Glutamatergic neuron (in vitro differentiated cells): ENCODE measurements at regions not wholly inside any gene's neighbourhood (a gene's known extent, or its start where the extent isn't known, plus 50 kb on each side); places are given as distances from the start of the nearest gene placed in this dataset.

Source experiments
- DNase-seq: peaks from one replicate; pipeline ENCODE4 v3.0.0; 2022
- H3K27ac Mint-ChIP-seq: one replicate; pipeline ENCODE4 v1.8.0; 2020; ENCODE audit warnings: mild to moderate bottlenecking, mixed read lengths, inconsistent platforms; ENCODE audit not compliant: unreplicated experiment
- H3K27me3 Mint-ChIP-seq: one replicate; pipeline ENCODE4 v1.8.0; 2020; ENCODE audit warnings: mild to moderate bottlenecking, moderate library complexity, mixed read lengths, inconsistent platforms; ENCODE audit not compliant: unreplicated experiment
- H3K36me3 Mint-ChIP-seq: one replicate; pipeline ENCODE4 v1.8.0; 2020; ENCODE audit warnings: mild to moderate bottlenecking, mixed read lengths, inconsistent platforms; ENCODE audit not compliant: unreplicated experiment
- H3K4me1 Mint-ChIP-seq: one replicate; pipeline ENCODE4 v1.8.0; 2020; ENCODE audit warnings: mild to moderate bottlenecking, low read depth, mixed read lengths, inconsistent platforms; ENCODE audit not compliant: unreplicated experiment
- H3K4me3 Mint-ChIP-seq: one replicate; pipeline ENCODE4 v1.8.0; 2020; ENCODE audit warnings: mild to moderate bottlenecking, mixed read lengths, inconsistent platforms; ENCODE audit not compliant: unreplicated experiment
- H3K9me3 Mint-ChIP-seq: one replicate; pipeline ENCODE4 v1.8.0; 2020; ENCODE audit warnings: mild to moderate bottlenecking, moderate library complexity, mixed read lengths, inconsistent platforms; ENCODE audit not compliant: unreplicated experiment
- CTCF ChIP-seq: fragments of 200-600 bp; sonication (generic); IDR thresholded peaks from one replicate; pipeline ENCODE4 v1.5.0; 2021; ENCODE audit not compliant: partially characterized antibody, unreplicated experiment

- peaks cover 26% of the 10 kb centered on the region for H3K4me1 Mint-ChIP-seq
- TF ChIP-seq CTCF, result no peak
- peaks cover 23% of the 10 kb centered on the region for H3K9me3 Mint-ChIP-seq
- no peaks in the 10 kb centered on the region for H3K36me3 Mint-ChIP-seq
- H3K27ac Mint-ChIP-seq, result peak overlapping the region; percentile 92
- DNase-seq, result peak; percentile 38
- peaks cover 12% of the 10 kb centered on the region for H3K27me3 Mint-ChIP-seq
- H3K4me3 Mint-ChIP-seq, result peak overlapping the region; percentile 75
These were observed 119.6 kb downstream of the IER5 start for GRCh38 chr1:181208083-181208482.

GRCh38 chr1:181208967-181209366 is 120.5 kb downstream of the IER5 start:
- Mint-ChIP-seq H3K27ac (peak overlapping the region; percentile 92), H3K27me3 (peaks cover 12% of the 10 kb centered on the region), H3K36me3 (no peaks in the 10 kb centered on the region), H3K9me3 (peaks cover 23% of the 10 kb centered on the region), H3K4me3 (peak overlapping the region; percentile 61), H3K4me1 (peaks cover 20% of the 10 kb centered on the region)
- TF ChIP-seq CTCF, result no peak
- DNase-seq, result peak; percentile 62

GRCh38 chr1:181213056-181213455 is 124.6 kb downstream of the IER5 start:
- DNase-seq, result no peak
- H3K4me1 Mint-ChIP-seq, result peaks cover 14% of the 10 kb centered on the region
- TF ChIP-seq CTCF, result no peak
- H3K27me3 Mint-ChIP-seq, result peaks cover 13% of the 10 kb centered on the region
- H3K4me3 Mint-ChIP-seq, result no peak overlapping the region
- peaks cover 21% of the 10 kb centered on the region for H3K9me3 Mint-ChIP-seq
- H3K27ac Mint-ChIP-seq, result no peak overlapping the region
- H3K36me3 Mint-ChIP-seq, result peaks cover 4% of the 10 kb centered on the region

GRCh38 chr1:181216591-181216994 is 128.1 kb downstream of the IER5 start:
- Mint-ChIP-seq H3K36me3 (peaks cover 13% of the 10 kb centered on the region), H3K27me3 (peaks cover 7% of the 10 kb centered on the region), H3K9me3 (no peaks in the 10 kb centered on the region), H3K4me1 (peaks cover 5% of the 10 kb centered on the region), H3K4me3 (no peak overlapping the region), H3K27ac (no peak overlapping the region)
- DNase-seq, result no peak
- no peak for TF ChIP-seq CTCF

GRCh38 chr1:181219938-181220337 is 131.4 kb downstream of the IER5 start:
- H3K4me3 Mint-ChIP-seq, result no peak overlapping the region

More at GRCh38 chr1:181219938-181220337, 131.4 kb downstream of the IER5 start:
- TF ChIP-seq CTCF, result no peak
- Mint-ChIP-seq H3K27ac (no peak overlapping the region), H3K27me3 (peaks cover 6% of the 10 kb centered on the region), H3K9me3 (no peaks in the 10 kb centered on the region), H3K4me1 (peaks cover 7% of the 10 kb centered on the region), H3K36me3 (peaks cover 17% of the 10 kb centered on the region)
- DNase-seq, result no peak
